ENCODE measurements at regions not wholly inside any gene's neighbourhood (a gene's known extent, or its start where the extent isn't known, plus 50 kb on each side); places are given as distances from the start of the nearest gene placed in this dataset.
"Not testable (repeated sequence)": the region's sequence is repeated elsewhere in the genome, so short reads cannot be mapped to it uniquely, and the experiment has no call there.

- no peaks in the 10 kb centered on the region for H3K4me1 ChIP-seq
- TF ChIP-seq POLR2AphosphoS5 (IDR thresholded peaks at IDR 0.05; ENCODE audit: insufficient read depth in 1 of 2, low read depth in 1 of 2): no peak
- TF ChIP-seq CTCF (IDR thresholded peaks at IDR 0.05): no peak
- TF ChIP-seq POLR2A (IDR thresholded peaks at IDR 0.05): no peak
- H3K36me3 ChIP-seq: no peaks in the 10 kb centered on the region
- no peak overlapping the region for H3K4me3 ChIP-seq
- H3K9me3 ChIP-seq: no peaks in the 10 kb centered on the region
- no peaks in the 10 kb centered on the region for H3K27me3 ChIP-seq
- no peak overlapping the region for H3K27ac ChIP-seq
- DNase-seq (ENCODE audit: extremely low spot score in 2 of 2): no peak
- intact Hi-C loops (cut with DNase I): no loop called here
Measured at GRCh38 chr20:6287471-6287870, 164.6 kb upstream of the FERMT1 start.

- Histone ChIP-seq H3K27me3 (no peaks in the 10 kb centered on the region), H3K9me3 (no peaks in the 10 kb centered on the region), H3K36me3 (no peaks in the 10 kb centered on the region), H3K4me1 (no peaks in the 10 kb centered on the region), H3K27ac (no peak overlapping the region), H3K4me3 (no peak overlapping the region)
- intact Hi-C loops (cut with DNase I): no loop called here
- no peak for DNase-seq (ENCODE audit: extremely low spot score in 2 of 2)
- TF ChIP-seq CTCF (IDR thresholded peaks at IDR 0.05) (no peak), POLR2A (IDR thresholded peaks at IDR 0.05) (no peak), POLR2AphosphoS5 (IDR thresholded peaks at IDR 0.05; ENCODE audit: insufficient read depth in 1 of 2, low read depth in 1 of 2) (no peak)
Measured at GRCh38 chr20:6282642-6283041, 159.8 kb upstream of the FERMT1 start.

- TF ChIP-seq POLR2AphosphoS5 (IDR thresholded peaks at IDR 0.05; ENCODE audit: insufficient read depth in 1 of 2, low read depth in 1 of 2) (no peak), POLR2A (IDR thresholded peaks at IDR 0.05) (no peak), CTCF (IDR thresholded peaks at IDR 0.05) (no peak)
- Histone ChIP-seq H3K4me3 (no peak overlapping the region), H3K27me3 (no peaks in the 10 kb centered on the region), H3K27ac (no peak overlapping the region), H3K36me3 (no peaks in the 10 kb centered on the region), H3K9me3 (no peaks in the 10 kb centered on the region), H3K4me1 (no peaks in the 10 kb centered on the region)
- intact Hi-C loops (cut with DNase I): no loop called here
- no peak for DNase-seq (ENCODE audit: extremely low spot score in 2 of 2)
Measured at GRCh38 chr20:6277661-6278240, 154.9 kb upstream of the FERMT1 start.

GRCh38 chr20:6270404-6270803, 147.6 kb upstream of the FERMT1 start:
- H3K4me3 ChIP-seq; H3K4me1 ChIP-seq; intact Hi-C loops (cut with DNase I); H3K27me3 ChIP-seq; DNase-seq (ENCODE audit: extremely low spot score in 2 of 2); H3K27ac ChIP-seq; H3K9me3 ChIP-seq; H3K36me3 ChIP-seq: not testable (repeated sequence)

- Histone ChIP-seq H3K4me1 (peaks cover 5% of the 10 kb centered on the region), H3K27me3 (no peaks in the 10 kb centered on the region), H3K27ac (no peak overlapping the region), H3K9me3 (no peaks in the 10 kb centered on the region), H3K4me3 (no peak overlapping the region), H3K36me3 (no peaks in the 10 kb centered on the region)
- intact Hi-C loops (cut with DNase I): no loop called here
- TF ChIP-seq POLR2A (IDR thresholded peaks at IDR 0.05) (no peak), POLR2AphosphoS5 (IDR thresholded peaks at IDR 0.05; ENCODE audit: insufficient read depth in 1 of 2, low read depth in 1 of 2) (no peak), CTCF (IDR thresholded peaks at IDR 0.05) (no peak)
- DNase-seq (ENCODE audit: extremely low spot score in 2 of 2): no peak
Measured at GRCh38 chr20:6269168-6269873, 146.5 kb upstream of the FERMT1 start.

Measured in vagina (tissue), 2 donors.